ENCODE measurements at regions not wholly inside any gene's neighbourhood (a gene's known extent, or its start where the extent isn't known, plus 50 kb on each side); places are given as distances from the start of the nearest gene placed in this dataset.

DNA sequence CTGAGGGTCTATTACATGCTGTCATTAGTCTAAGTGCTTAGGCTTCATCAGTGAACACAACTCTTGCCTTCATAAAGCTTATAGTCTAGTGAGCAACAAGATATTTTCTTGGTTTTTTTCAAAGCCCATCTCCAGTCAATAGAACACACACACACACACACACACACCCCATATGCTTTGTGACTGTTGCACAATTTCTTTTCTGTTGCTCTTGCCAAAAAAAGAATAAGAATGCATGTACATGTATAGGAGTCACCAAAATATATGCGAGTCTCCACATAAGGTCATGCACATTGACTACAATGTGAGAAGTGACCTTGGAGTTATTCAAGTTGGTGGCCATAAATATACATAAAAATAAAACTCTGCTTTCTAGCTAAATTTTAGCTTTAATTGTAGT, 351.5 kb upstream of the TLE4 start:
- no peak for DNase-seq (ENCODE audit: low spot score in 2 of 2)
- no peak overlapping the region for H3K4me3 ChIP-seq (ENCODE audit: low read depth, poor library complexity, severe bottlenecking)
- no peak for TF ChIP-seq POLR2A (IDR thresholded peaks at IDR 0.05)
- TF ChIP-seq, protein P1, sequence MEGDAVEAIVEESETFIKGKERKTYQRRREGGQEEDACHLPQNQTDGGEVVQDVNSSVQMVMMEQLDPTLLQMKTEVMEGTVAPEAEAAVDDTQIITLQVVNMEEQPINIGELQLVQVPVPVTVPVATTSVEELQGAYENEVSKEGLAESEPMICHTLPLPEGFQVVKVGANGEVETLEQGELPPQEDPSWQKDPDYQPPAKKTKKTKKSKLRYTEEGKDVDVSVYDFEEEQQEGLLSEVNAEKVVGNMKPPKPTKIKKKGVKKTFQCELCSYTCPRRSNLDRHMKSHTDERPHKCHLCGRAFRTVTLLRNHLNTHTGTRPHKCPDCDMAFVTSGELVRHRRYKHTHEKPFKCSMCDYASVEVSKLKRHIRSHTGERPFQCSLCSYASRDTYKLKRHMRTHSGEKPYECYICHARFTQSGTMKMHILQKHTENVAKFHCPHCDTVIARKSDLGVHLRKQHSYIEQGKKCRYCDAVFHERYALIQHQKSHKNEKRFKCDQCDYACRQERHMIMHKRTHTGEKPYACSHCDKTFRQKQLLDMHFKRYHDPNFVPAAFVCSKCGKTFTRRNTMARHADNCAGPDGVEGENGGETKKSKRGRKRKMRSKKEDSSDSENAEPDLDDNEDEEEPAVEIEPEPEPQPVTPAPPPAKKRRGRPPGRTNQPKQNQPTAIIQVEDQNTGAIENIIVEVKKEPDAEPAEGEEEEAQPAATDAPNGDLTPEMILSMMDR (IDR thresholded peaks at IDR 0.05): no peak
- intact Hi-C loops (cut with DNase I; ENCODE audit: low total_unique reads): no loop called here
- WGBS, 2 donors: 84 to 86% methylated on average over 1 of the region's 1 CpG

GRCh38 chr9:79220666-79221065, 351.1 kb upstream of the TLE4 start:
- TF ChIP-seq POLR2A (IDR thresholded peaks at IDR 0.05): no peak
- TF ChIP-seq, protein P1 (IDR thresholded peaks at IDR 0.05): no peak
- intact Hi-C loops (cut with DNase I; ENCODE audit: low total_unique reads): no loop called here
- no peak overlapping the region for H3K4me3 ChIP-seq (ENCODE audit: low read depth, poor library complexity, severe bottlenecking)
- DNase-seq (ENCODE audit: low spot score in 2 of 2): no peak
- 63 to 66% methylated on average over 1 of the region's 1 CpG for WGBS, 2 donors

DNA sequence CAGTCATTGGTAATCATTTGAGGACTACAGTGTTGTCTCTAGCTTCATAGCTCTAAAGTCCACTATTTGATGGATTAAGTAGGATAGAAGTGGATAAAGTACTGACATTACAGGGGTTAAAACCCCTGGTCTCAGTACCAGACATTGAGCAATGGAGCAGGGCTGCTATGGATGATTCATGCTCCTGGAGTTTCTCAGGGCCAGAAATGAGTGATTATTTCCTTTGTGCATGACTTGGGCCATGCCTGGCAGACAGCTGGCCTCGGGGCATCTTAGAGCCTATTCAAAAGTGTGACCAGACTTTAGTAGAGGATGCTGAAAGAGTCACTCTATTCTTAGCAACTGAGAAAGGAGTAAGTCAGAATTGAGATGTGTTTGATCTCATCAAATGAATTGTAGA, 350.7 kb upstream of the TLE4 start:
- 35 to 62% methylated on average over 1 of the region's 1 CpG for WGBS, 2 donors
- no peak overlapping the region for H3K4me3 ChIP-seq (ENCODE audit: low read depth, poor library complexity, severe bottlenecking)
- DNase-seq (ENCODE audit: low spot score in 2 of 2): no peak
- no peak for TF ChIP-seq POLR2A (IDR thresholded peaks at IDR 0.05)
- TF ChIP-seq, protein P1 (IDR thresholded peaks at IDR 0.05): no peak
- intact Hi-C loops (cut with DNase I; ENCODE audit: low total_unique reads): no loop called here

DNA sequence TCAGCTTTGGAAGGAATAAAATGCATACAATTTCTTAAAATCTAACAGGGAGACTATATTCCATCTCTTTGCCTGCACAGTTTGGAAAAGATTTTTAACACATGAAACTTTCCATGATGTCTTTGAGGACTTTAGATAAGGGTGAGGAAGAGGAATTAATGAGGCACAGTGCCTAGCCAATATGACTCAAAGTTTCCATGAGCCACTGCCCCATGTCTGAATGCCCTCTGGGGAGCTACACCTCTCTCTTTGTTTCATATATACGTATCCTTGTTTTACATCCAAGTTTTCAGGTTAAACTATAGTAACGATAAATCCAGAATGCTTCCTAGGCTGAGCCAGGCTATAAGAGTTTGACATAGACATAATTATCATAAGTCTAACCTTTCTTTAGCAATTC, 349.3 kb upstream of the TLE4 start:
- TF ChIP-seq POLR2A (IDR thresholded peaks at IDR 0.05): no peak
- TF ChIP-seq, protein P1 (IDR thresholded peaks at IDR 0.05): no peak
- intact Hi-C loops (cut with DNase I; ENCODE audit: low total_unique reads): no loop called here
- no peak overlapping the region for H3K4me3 ChIP-seq (ENCODE audit: low read depth, poor library complexity, severe bottlenecking)
- DNase-seq (ENCODE audit: low spot score in 2 of 2): no peak
- WGBS, 2 donors: 56 to 65% methylated on average over 2 of the region's 2 CpGs

GRCh38 chr9:79224672-79225433, 346.9 kb upstream of the TLE4 start:
- WGBS, 2 donors: 53 to 55% methylated on average over 3 of the region's 3 CpGs
- intact Hi-C loops (cut with DNase I; ENCODE audit: low total_unique reads): no loop called here
- no peak for TF ChIP-seq POLR2A (IDR thresholded peaks at IDR 0.05)
- TF ChIP-seq, protein P1 (IDR thresholded peaks at IDR 0.05): no peak
- DNase-seq (ENCODE audit: low spot score in 2 of 2): no peak
- H3K4me3 ChIP-seq (ENCODE audit: low read depth, poor library complexity, severe bottlenecking): no peak overlapping the region

GRCh38 chr9:79233542-79233941, 338.2 kb upstream of the TLE4 start:
- WGBS, 2 donors: 91 to 94% methylated on average over 2 of the region's 2 CpGs
- DNase-seq (ENCODE audit: low spot score in 2 of 2): no peak
- intact Hi-C loops (cut with DNase I; ENCODE audit: low total_unique reads): no loop called here
- H3K4me3 ChIP-seq (ENCODE audit: low read depth, poor library complexity, severe bottlenecking): no peak overlapping the region
- TF ChIP-seq POLR2A (IDR thresholded peaks at IDR 0.05): no peak
- TF ChIP-seq, protein P1 (IDR thresholded peaks at IDR 0.05): no peak
